ENCODE measurements at regions not wholly inside any gene's neighbourhood (a gene's known extent, or its start where the extent isn't known, plus 50 kb on each side); places are given as distances from the start of the nearest gene placed in this dataset.
"Not testable (repeated sequence)": the region's sequence is repeated elsewhere in the genome, so short reads cannot be mapped to it uniquely, and the experiment has no call there.

DNA sequence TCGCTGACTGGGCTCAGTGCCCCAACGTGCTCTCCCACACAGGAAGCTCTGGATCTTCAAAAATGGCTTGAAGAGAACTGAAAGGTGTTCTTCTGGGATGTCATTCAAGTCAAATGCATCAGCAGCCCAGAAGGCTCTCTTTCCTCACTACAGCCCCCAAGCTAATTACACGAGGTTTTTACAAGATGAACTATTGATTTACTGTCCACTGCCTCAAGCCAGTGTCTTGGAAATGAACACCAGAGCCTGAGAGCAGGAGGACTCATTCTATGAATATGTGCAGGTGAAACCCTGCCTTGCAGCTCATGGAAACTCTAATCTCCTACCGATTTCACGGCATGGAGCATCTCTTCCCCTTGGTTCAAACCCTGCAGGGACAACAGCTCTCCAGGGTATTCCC, 98.9 kb upstream of the CST7 start:
- Histone ChIP-seq H3K4me3 (no peak overlapping the region), H3K27me3 (no peaks in the 10 kb centered on the region), H3K4me1 (no peaks in the 10 kb centered on the region), H3K27ac (no peak overlapping the region), H3K9me3 (peaks cover 0 to 4% (median 0%) of the 10 kb centered on the region in 3 donors), H3K36me3 (no peaks in the 10 kb centered on the region)
- TF ChIP-seq, protein P1, sequence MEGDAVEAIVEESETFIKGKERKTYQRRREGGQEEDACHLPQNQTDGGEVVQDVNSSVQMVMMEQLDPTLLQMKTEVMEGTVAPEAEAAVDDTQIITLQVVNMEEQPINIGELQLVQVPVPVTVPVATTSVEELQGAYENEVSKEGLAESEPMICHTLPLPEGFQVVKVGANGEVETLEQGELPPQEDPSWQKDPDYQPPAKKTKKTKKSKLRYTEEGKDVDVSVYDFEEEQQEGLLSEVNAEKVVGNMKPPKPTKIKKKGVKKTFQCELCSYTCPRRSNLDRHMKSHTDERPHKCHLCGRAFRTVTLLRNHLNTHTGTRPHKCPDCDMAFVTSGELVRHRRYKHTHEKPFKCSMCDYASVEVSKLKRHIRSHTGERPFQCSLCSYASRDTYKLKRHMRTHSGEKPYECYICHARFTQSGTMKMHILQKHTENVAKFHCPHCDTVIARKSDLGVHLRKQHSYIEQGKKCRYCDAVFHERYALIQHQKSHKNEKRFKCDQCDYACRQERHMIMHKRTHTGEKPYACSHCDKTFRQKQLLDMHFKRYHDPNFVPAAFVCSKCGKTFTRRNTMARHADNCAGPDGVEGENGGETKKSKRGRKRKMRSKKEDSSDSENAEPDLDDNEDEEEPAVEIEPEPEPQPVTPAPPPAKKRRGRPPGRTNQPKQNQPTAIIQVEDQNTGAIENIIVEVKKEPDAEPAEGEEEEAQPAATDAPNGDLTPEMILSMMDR (IDR thresholded peaks at IDR 0.05 in 4 of 5, conservative IDR thresholded peaks at IDR 0.05 in 1 of 5) = no peak
- no peak for TF ChIP-seq POLR2A (IDR thresholded peaks at IDR 0.05)
- in situ Hi-C loops (cut with MboI; ENCODE audit: low sequenced_read_pairs in 4 of 4) = no loop called here
- no peak for ATAC-seq
- intact Hi-C loops (cut with DNase I; ENCODE audit: low total_unique reads) = no loop called here
- no peak for DNase-seq

DNA sequence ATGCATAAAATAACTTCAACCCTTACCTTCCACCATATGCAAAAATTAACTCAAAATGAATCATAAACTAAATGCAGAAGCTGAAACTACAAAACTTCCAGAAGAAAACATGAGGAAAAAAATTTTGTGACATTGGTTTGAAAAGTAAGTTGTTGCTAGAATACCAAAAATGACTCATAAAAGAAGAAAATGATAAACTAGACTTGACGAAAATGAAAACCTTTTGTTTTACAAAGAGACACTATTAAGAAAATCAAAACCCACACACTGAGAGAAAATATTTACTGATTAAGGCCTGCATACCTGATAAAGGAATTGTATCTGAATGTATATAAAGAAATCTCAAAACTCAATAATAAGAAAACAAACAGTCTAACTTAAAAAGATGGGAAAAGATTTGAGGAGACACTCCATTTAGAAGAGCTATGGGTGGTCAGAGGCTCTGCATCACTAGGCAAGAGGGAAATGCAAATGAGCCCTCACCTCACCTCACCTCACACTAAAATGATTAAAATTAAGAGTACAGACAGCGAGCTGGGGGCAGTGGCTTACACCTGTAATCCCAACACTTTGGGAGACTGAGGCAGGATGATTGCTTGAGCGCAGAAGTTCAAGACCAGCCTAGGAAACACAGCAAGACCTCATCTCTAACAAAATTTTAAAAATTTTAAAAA, 97.6 kb upstream of the CST7 start:
- Histone ChIP-seq H3K36me3 (no peaks in the 10 kb centered on the region), H3K4me3 (no peak overlapping the region)

DNA sequence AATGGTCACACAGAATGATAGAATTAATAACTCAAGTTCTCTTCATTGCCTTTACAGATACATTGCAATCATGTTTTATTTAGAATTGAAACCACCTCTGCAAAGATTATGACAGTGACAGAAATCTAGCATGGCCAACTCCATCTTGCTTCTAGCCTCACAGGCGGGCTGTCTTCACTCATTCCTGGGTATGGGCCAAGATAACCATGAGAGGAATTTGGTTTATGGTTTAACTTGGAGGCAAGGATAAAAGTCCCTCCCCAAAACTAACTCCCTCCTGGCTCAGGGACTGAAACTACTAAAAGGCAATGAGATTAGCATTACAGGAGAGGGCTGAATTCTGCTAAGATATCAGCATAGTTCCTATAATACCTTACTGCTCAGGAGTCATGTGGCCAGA, 95.2 kb upstream of the CST7 start:
- no peak for ATAC-seq
- DNase-seq = no peak
- H3K27me3 ChIP-seq = no peaks in the 10 kb centered on the region
- no peak overlapping the region for H3K4me3 ChIP-seq
- no peaks in the 10 kb centered on the region for H3K4me1 ChIP-seq
- no peaks in the 10 kb centered on the region for H3K36me3 ChIP-seq
- peaks cover 0 to 4% (median 0%) of the 10 kb centered on the region in 3 donors for H3K9me3 ChIP-seq
- no peak for TF ChIP-seq POLR2A (IDR thresholded peaks at IDR 0.05)
- TF ChIP-seq, protein P1 (IDR thresholded peaks at IDR 0.05 in 4 of 5, conservative IDR thresholded peaks at IDR 0.05 in 1 of 5) = no peak
- intact Hi-C loops (cut with DNase I; ENCODE audit: low total_unique reads) = no loop called here
- H3K27ac ChIP-seq = no peak overlapping the region
- in situ Hi-C loops (cut with MboI; ENCODE audit: low sequenced_read_pairs in 4 of 4) = no loop called here

More for the DNA sequence above, 97.6 kb upstream of the CST7 start:
- in situ Hi-C loops (cut with MboI; ENCODE audit: low sequenced_read_pairs in 4 of 4) = no loop called here
- intact Hi-C loops (cut with DNase I; ENCODE audit: low total_unique reads) = no loop called here
- Histone ChIP-seq H3K27me3 (no peaks in the 10 kb centered on the region), H3K27ac (no peak overlapping the region), H3K4me1 (no peaks in the 10 kb centered on the region), H3K9me3 (peaks cover 0 to 4% (median 0%) of the 10 kb centered on the region in 3 donors)
- no peak for TF ChIP-seq POLR2A (IDR thresholded peaks at IDR 0.05)
- TF ChIP-seq, protein P1 (IDR thresholded peaks at IDR 0.05 in 4 of 5, conservative IDR thresholded peaks at IDR 0.05 in 1 of 5) = no peak
- DNase-seq = no peak
- no peak for ATAC-seq

DNA sequence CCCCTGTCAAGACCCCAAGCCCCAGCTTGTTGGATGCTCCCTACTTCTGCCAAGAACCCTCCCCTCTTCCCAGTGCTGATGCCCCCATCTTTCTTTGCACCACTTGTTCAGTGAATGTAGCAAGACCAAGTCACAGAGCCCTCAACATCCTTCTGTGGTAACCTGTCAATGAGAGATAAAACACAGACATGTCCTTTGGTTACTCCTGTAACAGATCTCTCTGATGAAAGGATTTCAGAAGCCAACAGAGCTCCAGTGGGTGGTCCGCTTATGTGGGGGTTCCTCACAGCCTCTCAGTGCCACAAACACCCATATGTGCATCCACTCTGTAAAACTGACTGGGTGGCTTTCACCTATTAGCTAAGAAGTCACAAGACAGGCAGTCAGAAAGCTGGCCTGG, 93.2 kb upstream of the CST7 start:
- ATAC-seq (no peak), DNase-seq (no peak)
- TF ChIP-seq, protein P1 (IDR thresholded peaks at IDR 0.05 in 4 of 5, conservative IDR thresholded peaks at IDR 0.05 in 1 of 5) = no peak
- TF ChIP-seq POLR2A (IDR thresholded peaks at IDR 0.05) = no peak
- Histone ChIP-seq H3K4me1 (no peaks in the 10 kb centered on the region), H3K4me3 (no peak overlapping the region), H3K36me3 (no peaks in the 10 kb centered on the region), H3K27me3 (no peaks in the 10 kb centered on the region), H3K27ac (no peak overlapping the region), H3K9me3 (peaks cover 0 to 4% (median 0%) of the 10 kb centered on the region in 3 donors)
- in situ Hi-C loops (cut with MboI; ENCODE audit: low sequenced_read_pairs in 4 of 4) (no loop called here), intact Hi-C loops (cut with DNase I; ENCODE audit: low total_unique reads) (no loop called here)

DNA sequence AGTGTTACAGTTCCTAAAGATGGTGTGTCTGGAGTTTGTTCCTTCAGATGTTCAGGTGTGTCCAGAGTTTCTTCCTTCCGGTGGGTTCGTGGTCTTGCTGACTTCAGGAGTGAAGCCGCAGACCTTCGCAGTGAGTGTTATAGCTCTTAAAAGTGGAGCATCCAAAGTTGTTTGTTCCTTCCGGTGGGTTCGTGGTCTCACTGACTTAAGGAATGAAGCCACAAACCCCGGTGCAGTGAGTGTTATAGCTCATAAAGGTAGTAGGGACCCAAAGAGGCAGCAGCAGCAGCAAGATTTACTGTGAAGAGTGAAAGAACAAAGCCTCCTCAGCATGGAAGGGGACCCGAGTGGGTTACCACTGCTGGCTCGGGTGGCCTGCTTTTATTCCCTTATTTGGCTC, 90.6 kb upstream of the CST7 start:
- in situ Hi-C loops (cut with MboI; ENCODE audit: low sequenced_read_pairs in 4 of 4); H3K27ac ChIP-seq; H3K27me3 ChIP-seq; H3K4me3 ChIP-seq; H3K4me1 ChIP-seq; H3K9me3 ChIP-seq; intact Hi-C loops (cut with DNase I; ENCODE audit: low total_unique reads); DNase-seq; ATAC-seq; H3K36me3 ChIP-seq: not testable (repeated sequence)
